ENCODE measurements at regions not wholly inside any gene's neighbourhood (a gene's known extent, or its start where the extent isn't known, plus 50 kb on each side); places are given as distances from the start of the nearest gene placed in this dataset.

DNA sequence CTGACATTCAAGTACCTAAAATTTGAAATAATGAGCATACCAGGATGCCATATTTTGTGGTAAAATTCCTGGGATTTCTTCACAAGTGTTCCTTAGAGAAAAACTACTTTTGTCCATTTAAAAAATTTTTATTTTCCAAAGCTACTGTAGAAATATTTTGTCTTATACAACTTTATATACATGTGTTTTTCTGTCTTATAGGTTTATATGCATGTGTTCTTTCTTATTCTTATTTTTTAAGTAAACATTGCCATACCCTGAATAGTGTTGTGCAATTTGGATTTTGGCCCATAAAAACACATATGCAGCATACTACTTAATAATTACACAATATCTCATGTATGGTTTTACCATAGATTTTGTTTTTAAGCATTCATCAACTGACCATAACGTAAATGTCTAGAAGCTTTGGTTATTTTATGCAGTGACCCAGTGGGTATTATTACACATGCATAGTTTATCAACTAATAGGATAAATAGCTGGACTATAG, 1107.4 kb upstream of the SEL1L start (continued):
- TF ChIP-seq ESRRA (IDR thresholded peaks at IDR 0.05; ENCODE audit: borderline replicate concordance, low read length), result no peak

- FAIRE-seq (no peak), ATAC-seq (peak; percentile 59 to 95; a peak in 4 of 6 replicates), DNase-seq (ENCODE audit: low read depth in 1 of 2, low spot score in 1 of 2) (peak; percentile 5 to 61)
- no peaks in the 10 kb centered on the region for H3K9me3 ChIP-seq
- no peaks in the 10 kb centered on the region for H3K4me1 ChIP-seq
- TF ChIP-seq POLR2AphosphoS2 (conservative IDR thresholded peaks at IDR 0.05; ENCODE audit: low read length), result no peak
- TF ChIP-seq, protein P1, sequence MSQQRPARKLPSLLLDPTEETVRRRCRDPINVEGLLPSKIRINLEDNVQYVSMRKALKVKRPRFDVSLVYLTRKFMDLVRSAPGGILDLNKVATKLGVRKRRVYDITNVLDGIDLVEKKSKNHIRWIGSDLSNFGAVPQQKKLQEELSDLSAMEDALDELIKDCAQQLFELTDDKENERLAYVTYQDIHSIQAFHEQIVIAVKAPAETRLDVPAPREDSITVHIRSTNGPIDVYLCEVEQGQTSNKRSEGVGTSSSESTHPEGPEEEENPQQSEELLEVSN (IDR thresholded peaks at IDR 0.05; ENCODE audit: borderline replicate concordance, low read depth), result 0 out of 2 replicates have a peak, but pooled peaks have one; percentile 17
- H3K27ac ChIP-seq, result no peak overlapping the region
- no peak overlapping the region; the same call in 2 of the 3 replicates for H3K4me3 ChIP-seq
- WGBS (ENCODE audit: missing lambda C conversion rate), result 13% methylated on average over 15 of the region's 15 CpGs
- H3K4me2 ChIP-seq, result peak overlapping the region; percentile 56
- POLR2A ChIA-PET, result no interaction called here
- CTCF ChIA-PET, result no interaction called here
Observed at GRCh38 chr14:82642425-82642824, 1108.8 kb upstream of the SEL1L start.

DNA sequence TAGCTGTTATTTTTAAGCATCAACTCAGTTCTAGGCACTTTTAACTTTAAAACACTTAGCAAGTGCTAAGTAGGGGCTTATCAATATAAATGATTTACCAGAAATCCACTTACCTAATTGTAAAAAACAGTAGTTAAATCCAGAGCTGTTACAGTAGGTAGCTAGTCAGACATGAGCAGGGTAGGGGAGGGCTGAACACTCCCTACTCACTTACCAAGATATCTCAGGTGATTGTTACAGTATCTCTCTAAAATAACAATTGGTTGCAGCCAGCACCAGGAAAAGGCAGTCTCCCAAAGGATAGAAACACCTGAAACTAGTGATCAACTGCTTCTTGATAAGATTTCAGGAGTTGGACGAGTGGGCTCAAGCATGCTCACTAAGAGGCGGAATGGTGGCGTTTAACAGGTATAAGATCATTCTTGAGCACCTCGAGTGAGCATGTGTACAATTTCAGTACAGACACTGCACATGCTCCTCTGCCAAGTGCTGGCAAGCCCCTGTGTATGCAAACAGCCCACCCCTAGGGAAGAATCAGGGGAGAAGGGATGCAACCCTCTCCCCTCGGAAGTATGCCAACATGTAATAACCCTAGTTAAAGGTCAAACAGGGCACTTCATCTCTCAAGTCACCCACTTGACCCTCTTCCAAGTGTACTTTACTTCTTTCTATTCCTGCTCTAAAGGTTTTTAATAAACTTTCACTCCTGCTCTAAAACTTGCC, 1113.6 kb upstream of the SEL1L start:
- CTCF ChIA-PET, result no interaction called here
- H3K9me3 ChIP-seq, result no peaks in the 10 kb centered on the region
- POLR2A ChIA-PET, result no interaction called here
- H3K27ac ChIP-seq, result no peak overlapping the region
- DNase-seq (ENCODE audit: low read depth in 1 of 2, low spot score in 1 of 2) (no peak), ATAC-seq (no peak), FAIRE-seq (no peak)
- TF ChIP-seq CHD4 (IDR thresholded peaks at IDR 0.05; ENCODE audit: borderline replicate concordance) (no peak), ZFP36 (IDR thresholded peaks at IDR 0.05; ENCODE audit: borderline replicate concordance, partially characterized antibody) (no peak), JUNB (IDR thresholded peaks at IDR 0.05) (no peak), HMGXB4 (CRISPR knock-in tag; IDR thresholded peaks at IDR 0.05; ENCODE audit: borderline replicate concordance) (no peak), ATOH8 (CRISPR knock-in tag; IDR thresholded peaks at IDR 0.05; ENCODE audit: low read depth) (no peak), TFCP2L1 (CRISPR knock-in tag; IDR thresholded peaks at IDR 0.05) (no peak), EHMT2 (IDR thresholded peaks at IDR 0.05; ENCODE audit: low read depth) (no peak), KDM1A (IDR thresholded peaks at IDR 0.05; ENCODE audit: low read depth) (no peak), HOXB13 (CRISPR knock-in tag; IDR thresholded peaks at IDR 0.05; ENCODE audit: low read depth) (no peak), MAZ (IDR thresholded peaks at IDR 0.05; ENCODE audit: borderline replicate concordance, low read depth, low read length) (no peak)
- TF ChIP-seq, protein P2, sequence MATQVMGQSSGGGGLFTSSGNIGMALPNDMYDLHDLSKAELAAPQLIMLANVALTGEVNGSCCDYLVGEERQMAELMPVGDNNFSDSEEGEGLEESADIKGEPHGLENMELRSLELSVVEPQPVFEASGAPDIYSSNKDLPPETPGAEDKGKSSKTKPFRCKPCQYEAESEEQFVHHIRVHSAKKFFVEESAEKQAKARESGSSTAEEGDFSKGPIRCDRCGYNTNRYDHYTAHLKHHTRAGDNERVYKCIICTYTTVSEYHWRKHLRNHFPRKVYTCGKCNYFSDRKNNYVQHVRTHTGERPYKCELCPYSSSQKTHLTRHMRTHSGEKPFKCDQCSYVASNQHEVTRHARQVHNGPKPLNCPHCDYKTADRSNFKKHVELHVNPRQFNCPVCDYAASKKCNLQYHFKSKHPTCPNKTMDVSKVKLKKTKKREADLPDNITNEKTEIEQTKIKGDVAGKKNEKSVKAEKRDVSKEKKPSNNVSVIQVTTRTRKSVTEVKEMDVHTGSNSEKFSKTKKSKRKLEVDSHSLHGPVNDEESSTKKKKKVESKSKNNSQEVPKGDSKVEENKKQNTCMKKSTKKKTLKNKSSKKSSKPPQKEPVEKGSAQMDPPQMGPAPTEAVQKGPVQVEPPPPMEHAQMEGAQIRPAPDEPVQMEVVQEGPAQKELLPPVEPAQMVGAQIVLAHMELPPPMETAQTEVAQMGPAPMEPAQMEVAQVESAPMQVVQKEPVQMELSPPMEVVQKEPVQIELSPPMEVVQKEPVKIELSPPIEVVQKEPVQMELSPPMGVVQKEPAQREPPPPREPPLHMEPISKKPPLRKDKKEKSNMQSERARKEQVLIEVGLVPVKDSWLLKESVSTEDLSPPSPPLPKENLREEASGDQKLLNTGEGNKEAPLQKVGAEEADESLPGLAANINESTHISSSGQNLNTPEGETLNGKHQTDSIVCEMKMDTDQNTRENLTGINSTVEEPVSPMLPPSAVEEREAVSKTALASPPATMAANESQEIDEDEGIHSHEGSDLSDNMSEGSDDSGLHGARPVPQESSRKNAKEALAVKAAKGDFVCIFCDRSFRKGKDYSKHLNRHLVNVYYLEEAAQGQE (IDR thresholded peaks at IDR 0.05), result no peak
- no peak overlapping the region for H3K4me2 ChIP-seq
- H3K4me3 ChIP-seq, result no peak overlapping the region
- WGBS (ENCODE audit: missing lambda C conversion rate), result 6% methylated on average over 5 of the region's 5 CpGs
- no peaks in the 10 kb centered on the region for H3K4me1 ChIP-seq
